Testis (tissue), 2 donors: ENCODE measurements at regions not wholly inside any gene's neighbourhood (a gene's known extent, or its start where the extent isn't known, plus 50 kb on each side); places are given as distances from the start of the nearest gene placed in this dataset.

ENCODE experiments used
- DNase-seq: peaks from one replicate; pipeline ENCODE4 v3.0.0-alpha.2; 2019
- H3K27ac ChIP-seq, 2 donors: fragments of 200-600 bp; sonication (generic); one replicate each; pipeline ENCODE4 v1.5.1; 2019
- H3K27me3 ChIP-seq: fragments of 200-600 bp; sonication (generic); one replicate; pipeline ENCODE4 v1.5.1; 2019
- H3K36me3 ChIP-seq: fragments of 200-600 bp; sonication (generic); one replicate; pipeline ENCODE4 v1.5.1; 2017; ENCODE audit warnings: low read depth; ENCODE audit errors: missing control alignments
- H3K4me1 ChIP-seq: fragments of 200-600 bp; sonication (generic); one replicate; pipeline ENCODE4 v1.5.1; 2019
- H3K4me3 ChIP-seq, 2 donors: fragments of 200-600 bp; sonication (generic); one replicate each; pipeline ENCODE4 v1.5.1; 2017 to 2019
- H3K9me3 ChIP-seq: fragments of 200-600 bp; sonication (generic); one replicate; pipeline ENCODE4 v1.5.1; 2017
- POLR2A ChIP-seq: fragments of 450-650 bp; IDR thresholded peaks from one replicate; pipeline ENCODE4 v1.6.1; 2017; ENCODE audit warnings: antibody characterized with exemption, mild to moderate bottlenecking, moderate library complexity
- whole genome bisulfite sequencing, 2 donors: methylation state at CpG; one replicate each; pipeline ENCODE4 v1.1.5; 2018; 5-methylcytosine and 5-hydroxymethylcytosine counted together
- intact Hi-C: fragments of 100-400 bp; cut with DNase I; formaldehyde crosslinking; loops from one replicate; pipeline ENCODE4 v1.15.1; 2023; ENCODE audit warnings: low total_unique reads
- TF ChIP-seq, protein P1 (sequence below), 3 experiments: fragments of 450-650 bp in 2 of 3; fragments of 200-600 bp in 1 of 3; sonication (generic) in 1 of 3; IDR thresholded peaks; one replicate each; pipeline ENCODE4 v1.5.1; 2016 to 2019; ENCODE audit warnings: antibody characterized with exemption in 3 of 3, mild to moderate bottlenecking in 2 of 3, moderate library complexity in 1 of 3

- no peak for DNase-seq
- TF ChIP-seq, protein P1, sequence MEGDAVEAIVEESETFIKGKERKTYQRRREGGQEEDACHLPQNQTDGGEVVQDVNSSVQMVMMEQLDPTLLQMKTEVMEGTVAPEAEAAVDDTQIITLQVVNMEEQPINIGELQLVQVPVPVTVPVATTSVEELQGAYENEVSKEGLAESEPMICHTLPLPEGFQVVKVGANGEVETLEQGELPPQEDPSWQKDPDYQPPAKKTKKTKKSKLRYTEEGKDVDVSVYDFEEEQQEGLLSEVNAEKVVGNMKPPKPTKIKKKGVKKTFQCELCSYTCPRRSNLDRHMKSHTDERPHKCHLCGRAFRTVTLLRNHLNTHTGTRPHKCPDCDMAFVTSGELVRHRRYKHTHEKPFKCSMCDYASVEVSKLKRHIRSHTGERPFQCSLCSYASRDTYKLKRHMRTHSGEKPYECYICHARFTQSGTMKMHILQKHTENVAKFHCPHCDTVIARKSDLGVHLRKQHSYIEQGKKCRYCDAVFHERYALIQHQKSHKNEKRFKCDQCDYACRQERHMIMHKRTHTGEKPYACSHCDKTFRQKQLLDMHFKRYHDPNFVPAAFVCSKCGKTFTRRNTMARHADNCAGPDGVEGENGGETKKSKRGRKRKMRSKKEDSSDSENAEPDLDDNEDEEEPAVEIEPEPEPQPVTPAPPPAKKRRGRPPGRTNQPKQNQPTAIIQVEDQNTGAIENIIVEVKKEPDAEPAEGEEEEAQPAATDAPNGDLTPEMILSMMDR (IDR thresholded peaks at IDR 0.05), result no peak
- no peak for TF ChIP-seq POLR2A
- H3K4me3 ChIP-seq, result no peak overlapping the region
- H3K27me3 ChIP-seq, result no peaks in the 10 kb centered on the region
- 85 to 94% methylated on average over 4 of the region's 4 CpGs for WGBS, 2 donors
- intact Hi-C loops, result no loop called here
- no peak overlapping the region for H3K27ac ChIP-seq
- no peaks in the 10 kb centered on the region for H3K9me3 ChIP-seq
- H3K4me1 ChIP-seq, result no peaks in the 10 kb centered on the region
- H3K36me3 ChIP-seq, result no peaks in the 10 kb centered on the region
Measured at GRCh38 chr1:20432341-20432740, 53.7 kb downstream of the CAMK2N1 start.

GRCh38 chr1:20431176-20431460 lies 54.9 kb downstream of the CAMK2N1 start:
- TF ChIP-seq, protein P1 (IDR thresholded peaks at IDR 0.05), result no peak
- no peak for TF ChIP-seq POLR2A
- 51 to 61% methylated on average over 6 of the region's 6 CpGs for WGBS, 2 donors
- H3K4me1 ChIP-seq, result no peaks in the 10 kb centered on the region
- H3K9me3 ChIP-seq, result no peaks in the 10 kb centered on the region
- no peaks in the 10 kb centered on the region for H3K36me3 ChIP-seq
- no peak overlapping the region for H3K27ac ChIP-seq
- no peak overlapping the region for H3K4me3 ChIP-seq
- intact Hi-C loops, result no loop called here
- H3K27me3 ChIP-seq, result no peaks in the 10 kb centered on the region
- no peak for DNase-seq

- Histone ChIP-seq H3K4me1 (no peaks in the 10 kb centered on the region), H3K4me3 (no peak overlapping the region), H3K36me3 (no peaks in the 10 kb centered on the region), H3K9me3 (no peaks in the 10 kb centered on the region), H3K27ac (no peak overlapping the region), H3K27me3 (no peaks in the 10 kb centered on the region)
- no peak for TF ChIP-seq POLR2A
- TF ChIP-seq, protein P1 (IDR thresholded peaks at IDR 0.05), result peak; percentile 42 to 66 (median 55)
- peak; percentile 47 for DNase-seq
- 44 to 47% methylated on average over 7 to 12 of the region's 12 CpGs for WGBS, 2 donors
- intact Hi-C loops, result no loop called here
Measured at GRCh38 chr1:20430355-20431175, 55.4 kb downstream of the CAMK2N1 start.

GRCh38 chr1:20429296-20429695 lies 56.7 kb downstream of the CAMK2N1 start:
- Histone ChIP-seq H3K9me3 (no peaks in the 10 kb centered on the region), H3K4me3 (no peak overlapping the region), H3K36me3 (no peaks in the 10 kb centered on the region), H3K27ac (no peak overlapping the region), H3K27me3 (no peaks in the 10 kb centered on the region), H3K4me1 (no peaks in the 10 kb centered on the region)
- 57 to 60% methylated on average over 6 of the region's 6 CpGs for WGBS, 2 donors
- intact Hi-C loops, result no loop called here
- no peak for DNase-seq
- TF ChIP-seq, protein P1 (IDR thresholded peaks at IDR 0.05), result no peak
- TF ChIP-seq POLR2A, result no peak

DNA sequence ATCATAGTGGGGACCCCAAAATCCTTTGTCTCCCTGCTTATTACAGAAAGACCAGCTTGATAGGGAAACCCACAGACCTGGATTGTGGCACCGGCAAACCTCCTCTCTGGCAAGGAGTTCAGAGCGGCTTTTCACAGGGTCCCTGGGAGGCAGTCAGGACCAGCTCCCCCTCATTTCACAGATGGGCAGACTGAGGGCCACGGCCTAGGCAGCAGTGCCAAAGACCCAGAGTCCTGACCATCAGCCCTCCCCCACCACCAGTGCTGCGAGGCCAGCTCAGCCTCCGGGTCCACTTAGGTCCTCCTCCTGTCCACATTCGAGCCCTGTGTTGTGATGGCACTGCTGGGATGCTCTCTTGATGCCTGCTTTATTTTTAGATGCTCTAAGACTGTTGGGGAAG lies 57.2 kb downstream of the CAMK2N1 start:
- Histone ChIP-seq H3K4me3 (no peak overlapping the region), H3K36me3 (no peaks in the 10 kb centered on the region), H3K9me3 (no peaks in the 10 kb centered on the region), H3K27me3 (no peaks in the 10 kb centered on the region), H3K4me1 (no peaks in the 10 kb centered on the region), H3K27ac (no peak overlapping the region)
- TF ChIP-seq, protein P1 (IDR thresholded peaks at IDR 0.05), result no peak
- TF ChIP-seq POLR2A, result no peak
- no peak for DNase-seq
- intact Hi-C loops, result no loop called here
- WGBS, 2 donors, result 78 to 86% methylated on average over 5 to 6 of the region's 6 CpGs
